SHP77 treated with DMSO at 0.1 percent for 48 hours (cell line): ENCODE measurements at regions not wholly inside any gene's neighbourhood (a gene's known extent, or its start where the extent isn't known, plus 50 kb on each side); places are given as distances from the start of the nearest gene placed in this dataset.

Source experiments
- DNase-seq: peaks from one replicate; lab custom pipeline; 2025; lab: John Stamatoyannopoulos, UW

DNA sequence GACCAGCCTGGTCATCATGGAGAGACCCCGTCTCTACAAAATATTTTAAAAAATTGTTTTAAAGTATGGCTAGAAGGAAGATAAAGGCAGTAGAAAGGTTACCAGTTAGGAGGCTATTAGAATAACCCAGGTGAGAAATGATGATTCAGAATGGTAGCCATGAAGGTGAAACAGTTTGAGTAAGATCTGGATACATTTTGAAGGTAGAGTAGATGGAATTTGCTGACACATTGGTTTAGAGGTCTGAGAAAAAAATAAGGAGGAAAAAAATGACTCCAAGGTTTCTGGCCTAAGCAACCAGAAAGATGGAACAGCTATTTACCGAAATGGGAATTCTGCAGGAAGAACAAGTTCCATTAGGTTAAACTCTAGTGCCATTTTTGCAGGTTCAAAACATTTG, 167.9 kb upstream of the TAB2 start:
- DNase-seq, result no peak

DNA sequence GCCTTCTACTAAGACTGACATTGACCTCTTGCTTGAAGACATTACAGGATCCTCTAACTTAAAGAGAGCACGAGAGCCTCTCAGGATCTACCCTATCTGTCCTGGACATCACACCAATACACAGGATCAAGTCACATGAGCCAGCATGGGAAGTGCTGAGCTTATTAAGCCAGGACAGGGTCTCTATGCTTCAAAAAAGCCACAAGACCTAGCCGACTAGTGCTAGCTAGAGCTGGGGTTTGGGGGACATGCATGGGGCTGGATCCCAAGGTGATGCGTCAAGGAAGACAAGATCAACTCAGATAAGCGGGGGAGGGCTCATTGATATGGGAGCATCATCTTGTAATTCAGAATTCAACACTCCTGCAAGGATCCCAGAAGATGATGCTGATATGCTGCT, 167.2 kb upstream of the TAB2 start:
- no peak for DNase-seq

DNA sequence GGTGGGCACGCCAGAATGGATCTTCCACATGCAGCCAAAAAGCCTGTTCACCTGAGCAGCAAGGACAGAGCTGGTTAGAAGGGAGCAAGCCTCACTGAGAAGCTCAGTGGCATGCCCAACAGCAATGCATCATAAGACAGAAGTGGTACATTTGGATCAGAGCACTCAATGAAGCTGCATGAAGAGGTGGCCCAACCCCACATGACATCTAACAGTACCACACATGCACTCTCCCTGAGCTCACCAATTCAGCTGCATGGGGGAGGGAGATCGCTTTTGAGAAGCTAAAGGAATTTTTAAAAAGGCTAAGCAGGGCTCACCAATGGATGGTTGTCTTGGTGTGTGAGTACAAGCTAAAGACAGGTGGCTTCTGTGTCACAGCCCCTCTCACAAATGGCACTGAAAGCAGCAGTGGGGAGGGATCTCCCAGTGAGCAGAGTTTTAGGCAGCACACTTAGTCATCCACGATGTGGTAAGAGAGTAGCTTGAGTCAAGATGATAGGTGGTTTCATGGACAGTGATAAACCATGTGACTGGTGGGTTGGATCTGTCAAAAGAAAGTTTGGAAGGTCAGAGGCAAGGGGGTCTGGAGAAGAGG, 166.6 kb upstream of the TAB2 start:
- no peak for DNase-seq

DNA sequence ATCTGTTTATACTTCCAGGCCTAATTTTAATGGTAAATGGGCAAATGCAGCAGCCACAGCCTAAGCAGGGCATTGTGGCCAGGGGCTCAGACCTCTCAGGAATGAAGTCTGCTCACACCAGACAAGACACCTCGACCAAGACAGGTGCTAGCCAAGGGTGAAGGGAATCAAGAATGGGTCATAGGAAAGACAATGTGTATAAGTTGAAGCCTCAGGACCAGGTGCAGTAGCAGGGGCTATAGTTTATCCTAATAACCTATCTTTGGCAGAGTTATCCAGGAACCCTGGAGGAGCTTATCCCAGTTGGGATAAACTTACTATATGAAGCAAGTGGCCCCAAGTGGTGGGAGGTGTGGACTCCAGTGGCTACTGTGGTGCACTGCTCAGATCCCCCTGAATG, 165.0 kb upstream of the TAB2 start:
- DNase-seq, result no peak

DNA sequence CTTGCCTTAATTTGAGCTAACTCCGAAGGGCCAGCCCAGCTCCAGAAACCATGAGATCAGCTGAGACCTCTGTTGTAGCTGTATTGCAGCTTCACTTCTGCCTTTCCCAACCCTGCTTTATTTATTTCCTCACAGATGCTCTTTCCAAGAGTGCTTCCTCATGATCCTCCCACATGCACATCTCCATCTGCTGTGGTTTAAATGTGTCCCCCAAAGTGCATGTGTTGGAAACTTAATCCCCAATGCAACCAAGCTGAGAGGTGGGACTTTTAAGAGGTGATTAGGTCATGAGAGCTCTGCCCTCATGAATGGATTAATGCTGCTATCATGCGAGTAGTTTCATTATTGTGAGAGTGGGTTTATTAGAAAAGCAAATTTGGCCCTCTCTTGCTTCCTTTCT, 164.4 kb upstream of the TAB2 start:
- DNase-seq, result no peak

DNA sequence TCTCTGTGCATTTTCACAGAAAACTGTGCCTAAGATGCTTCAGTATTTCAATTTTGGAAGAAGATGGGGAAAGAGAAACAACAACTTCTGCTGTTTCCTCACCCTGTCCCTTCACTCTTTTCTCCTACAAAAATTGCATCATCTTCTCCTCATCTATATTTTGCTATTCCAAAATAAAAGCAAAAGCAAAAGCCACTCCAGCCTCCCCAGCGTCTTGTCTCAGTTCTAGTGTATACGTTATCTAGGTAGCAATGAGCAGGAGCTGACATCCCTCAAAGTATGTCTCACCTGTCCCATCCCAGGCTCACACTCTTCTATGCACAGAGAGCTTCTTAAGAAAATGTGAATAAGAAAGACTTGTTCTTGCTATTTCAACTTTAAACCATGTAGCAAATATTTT, 163.8 kb upstream of the TAB2 start:
- DNase-seq, result no peak

DNA sequence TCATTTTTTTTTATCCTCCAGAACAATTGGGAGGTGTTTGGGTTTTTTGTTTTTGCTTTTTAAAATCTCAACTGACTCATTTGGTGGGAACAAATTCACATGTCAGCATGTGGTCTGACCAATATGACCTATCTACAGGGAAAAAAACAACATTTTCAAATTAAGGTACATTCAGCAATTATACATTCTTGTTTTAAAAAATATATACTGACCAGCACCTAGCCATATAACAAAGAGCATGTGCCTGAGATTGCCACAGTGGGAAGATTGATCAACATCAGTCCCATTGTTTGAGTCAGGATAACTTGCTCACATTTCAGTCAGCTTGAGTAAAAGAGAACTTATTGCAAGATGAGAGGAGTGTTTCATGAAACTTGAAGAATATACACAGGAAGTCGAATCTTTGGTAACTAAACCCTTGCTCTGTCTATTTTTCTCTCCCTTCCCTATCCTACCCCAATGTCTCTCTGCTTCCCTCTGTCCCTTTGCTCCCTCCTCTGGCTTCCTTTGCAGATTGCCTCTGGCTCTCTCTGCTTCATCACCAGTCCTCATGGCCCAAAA, 163.2 kb upstream of the TAB2 start:
- DNase-seq, result no peak

DNA sequence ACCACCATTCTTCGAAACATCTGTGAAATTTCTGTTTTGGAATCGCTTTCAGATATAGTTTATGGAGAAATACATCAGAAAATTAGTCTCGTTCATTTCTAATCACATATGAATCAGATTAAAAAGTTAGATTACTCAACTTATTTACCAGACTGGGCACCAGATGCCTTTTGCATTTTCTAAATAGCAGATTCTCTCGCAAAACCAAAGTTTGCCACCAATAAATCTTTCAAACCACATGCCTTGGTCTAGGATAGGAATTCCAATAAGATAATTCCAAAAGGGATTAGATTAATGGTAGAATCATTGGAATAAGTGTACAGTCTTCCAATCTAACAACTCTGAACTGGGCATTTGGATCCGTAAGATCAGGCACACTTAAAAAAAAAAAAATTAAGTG, 160.4 kb upstream of the TAB2 start:
- DNase-seq, result no peak

DNA sequence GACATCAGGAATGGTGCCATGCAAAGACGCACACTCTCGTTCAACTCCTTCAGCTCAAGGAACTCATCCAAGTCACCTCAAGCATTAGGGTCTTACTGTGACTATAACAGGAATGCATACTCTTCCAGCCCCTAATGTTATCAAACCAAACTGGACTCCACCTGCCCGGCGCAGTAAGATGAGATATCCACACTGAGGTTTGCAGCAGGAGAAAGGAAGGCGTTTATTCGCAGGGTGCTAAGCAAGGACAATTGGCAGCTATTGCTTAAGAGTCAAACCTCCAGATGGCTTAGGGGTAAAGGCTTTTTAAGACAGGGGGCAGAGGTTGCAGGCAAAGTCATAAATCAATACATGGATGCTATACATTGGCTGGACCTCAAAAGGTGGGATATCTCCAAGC, 159.4 kb upstream of the TAB2 start:
- DNase-seq, result no peak

DNA sequence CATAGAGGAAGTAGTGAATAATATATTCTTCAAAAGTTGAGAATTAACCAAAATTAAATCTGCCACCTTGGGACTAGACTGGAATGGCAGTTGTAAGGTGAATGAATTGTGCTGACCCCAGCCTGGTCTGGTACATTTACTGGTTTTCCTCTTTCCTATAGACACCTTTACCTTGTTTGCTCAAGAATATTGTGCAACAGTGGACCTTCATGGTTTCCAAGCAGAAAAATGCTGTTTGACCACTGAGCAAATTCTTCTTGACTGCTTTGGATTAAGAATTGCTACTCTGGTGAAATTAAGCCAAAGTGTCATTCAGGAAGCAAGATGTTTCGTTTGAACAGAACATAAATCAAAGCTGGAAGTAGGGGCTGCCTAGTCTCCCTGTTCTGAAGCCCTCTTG, 156.6 kb upstream of the TAB2 start:
- no peak for DNase-seq

DNA sequence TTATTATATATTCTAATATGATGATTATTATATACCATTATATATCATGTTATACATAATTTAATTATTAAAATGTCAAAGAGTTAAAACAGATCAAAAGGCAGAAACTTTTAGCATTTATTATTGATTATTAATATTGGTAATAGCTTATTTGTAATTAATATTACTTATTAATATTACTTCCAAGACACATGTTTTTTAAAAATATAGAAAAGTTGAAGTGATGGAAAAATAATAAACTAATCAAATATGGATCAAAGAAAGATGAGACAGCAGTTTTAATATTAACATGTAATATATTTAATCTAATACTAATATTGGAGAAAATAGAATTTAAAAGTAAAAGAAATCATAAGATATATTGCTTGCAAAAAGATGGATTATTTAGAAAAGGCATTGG, 154.6 kb upstream of the TAB2 start:
- no peak for DNase-seq

DNA sequence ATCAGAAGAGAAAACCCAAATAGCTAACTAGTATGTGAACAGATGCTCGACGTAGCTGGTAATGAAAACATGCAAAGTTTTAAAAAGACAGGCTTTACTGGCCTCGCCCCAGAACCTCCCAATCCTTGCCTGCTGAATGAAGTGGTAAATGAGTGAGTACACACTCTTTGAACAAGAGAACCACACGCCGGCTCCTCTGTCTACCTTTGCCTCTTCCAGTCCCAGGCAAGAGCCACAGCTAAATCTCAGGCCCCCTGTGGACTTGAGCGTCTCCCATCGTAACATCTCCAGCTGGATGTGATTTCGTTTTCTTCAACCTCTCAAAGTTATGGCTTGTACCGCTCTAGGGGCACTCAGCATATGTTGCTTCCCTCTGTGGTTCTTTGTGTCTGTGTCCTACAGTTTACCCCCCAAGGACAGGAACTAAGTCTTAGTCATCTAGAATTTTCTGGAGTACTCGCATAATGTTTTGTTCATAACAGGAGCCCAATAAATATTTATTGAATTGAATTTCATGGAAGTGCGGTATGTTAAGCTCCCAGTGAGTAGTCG, 153.2 kb upstream of the TAB2 start:
- DNase-seq, result no peak

DNA sequence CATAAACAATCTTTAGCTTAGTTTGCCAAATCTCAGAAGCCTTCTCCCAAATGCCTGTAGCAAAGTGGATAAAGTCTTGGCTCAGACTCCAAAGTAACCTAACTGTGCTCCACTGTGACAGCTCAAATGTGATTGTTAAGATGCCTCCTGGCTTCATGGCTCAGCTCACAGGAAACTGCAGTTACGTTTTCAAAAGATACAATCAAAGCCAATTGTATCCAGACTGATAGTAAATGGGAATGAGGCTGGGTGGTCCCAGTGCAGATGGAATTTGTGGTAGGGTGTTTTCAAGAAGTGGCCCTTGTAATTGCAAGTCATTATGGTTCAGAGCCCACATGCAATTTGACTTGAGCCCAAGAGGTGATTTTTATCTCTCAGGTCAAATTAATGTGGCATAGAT, 151.2 kb upstream of the TAB2 start:
- DNase-seq, result no peak

DNA sequence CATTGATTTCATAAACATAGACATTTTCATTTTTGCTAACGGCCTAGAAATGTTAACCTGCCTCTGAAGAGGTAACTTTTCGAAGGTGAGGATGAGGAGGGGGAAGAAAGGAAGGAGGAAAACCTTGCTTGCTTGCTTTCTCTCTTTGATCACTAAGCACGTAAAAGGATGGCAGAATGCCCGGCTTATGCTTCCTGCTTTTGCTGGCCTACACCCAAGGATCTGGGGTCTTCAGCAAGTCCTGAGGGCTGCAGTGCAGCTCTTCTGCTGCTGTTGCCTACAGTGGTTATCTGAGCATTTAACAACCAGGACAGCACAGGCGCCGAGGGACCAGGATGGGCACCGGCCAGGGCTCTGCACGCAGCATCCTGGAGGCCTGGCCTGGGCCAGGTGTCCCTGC, 150.8 kb upstream of the TAB2 start:
- DNase-seq, result no peak

DNA sequence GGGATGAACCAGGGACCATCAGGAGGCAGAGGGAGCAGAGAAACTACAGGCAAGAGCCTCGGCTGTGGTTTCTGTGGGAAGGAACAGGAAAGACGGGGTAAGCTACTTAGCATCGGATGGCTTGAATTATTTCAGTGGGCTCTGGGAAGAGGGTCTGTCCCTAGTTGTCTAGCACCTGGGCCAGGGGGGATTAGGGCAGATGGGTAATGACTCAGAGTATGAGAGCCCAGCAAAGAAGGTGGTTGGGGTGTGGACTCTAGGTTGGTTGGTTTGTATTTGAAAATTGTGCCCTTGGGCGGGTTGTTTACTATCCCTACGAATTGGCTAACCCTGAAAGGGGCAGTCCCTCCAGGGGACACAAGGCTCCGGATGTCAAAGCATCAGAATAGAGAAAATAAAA, 148.5 kb upstream of the TAB2 start:
- no peak for DNase-seq

DNA sequence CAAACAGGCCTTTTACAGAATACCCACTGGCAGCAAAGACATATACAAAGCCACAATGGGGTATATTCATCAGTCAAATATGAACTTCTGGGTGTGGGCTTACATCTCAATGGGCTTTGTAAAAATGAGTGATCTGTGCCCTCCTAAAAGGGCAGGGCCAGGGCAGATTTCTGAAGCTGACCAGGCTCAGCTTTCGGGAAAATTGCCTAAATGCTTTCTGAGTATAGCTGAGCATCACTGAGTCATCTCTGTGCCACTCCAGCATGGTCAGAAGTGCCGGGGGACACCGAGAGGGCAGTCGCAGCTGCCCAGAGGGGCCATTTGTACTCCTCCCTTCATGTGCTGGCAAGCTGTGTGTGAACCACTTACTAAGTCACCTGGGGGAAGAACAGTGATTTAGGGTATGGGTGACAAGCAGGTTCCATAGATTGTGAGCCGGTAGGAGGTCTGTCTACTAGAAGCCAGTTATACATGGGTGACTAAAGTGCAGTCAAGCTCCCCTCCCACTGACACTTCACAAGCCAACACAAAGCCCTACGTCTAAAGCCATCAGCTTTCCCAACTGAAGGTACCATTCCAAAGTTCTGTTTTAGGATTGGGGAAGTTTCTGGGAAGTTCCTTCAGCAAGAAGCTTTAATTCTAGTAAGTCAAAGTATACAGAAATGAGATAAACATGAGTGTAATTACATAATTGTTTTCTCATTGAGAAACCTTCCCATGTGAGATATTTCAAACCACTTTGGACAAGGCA, 147.6 kb upstream of the TAB2 start:
- DNase-seq, result no peak

DNA sequence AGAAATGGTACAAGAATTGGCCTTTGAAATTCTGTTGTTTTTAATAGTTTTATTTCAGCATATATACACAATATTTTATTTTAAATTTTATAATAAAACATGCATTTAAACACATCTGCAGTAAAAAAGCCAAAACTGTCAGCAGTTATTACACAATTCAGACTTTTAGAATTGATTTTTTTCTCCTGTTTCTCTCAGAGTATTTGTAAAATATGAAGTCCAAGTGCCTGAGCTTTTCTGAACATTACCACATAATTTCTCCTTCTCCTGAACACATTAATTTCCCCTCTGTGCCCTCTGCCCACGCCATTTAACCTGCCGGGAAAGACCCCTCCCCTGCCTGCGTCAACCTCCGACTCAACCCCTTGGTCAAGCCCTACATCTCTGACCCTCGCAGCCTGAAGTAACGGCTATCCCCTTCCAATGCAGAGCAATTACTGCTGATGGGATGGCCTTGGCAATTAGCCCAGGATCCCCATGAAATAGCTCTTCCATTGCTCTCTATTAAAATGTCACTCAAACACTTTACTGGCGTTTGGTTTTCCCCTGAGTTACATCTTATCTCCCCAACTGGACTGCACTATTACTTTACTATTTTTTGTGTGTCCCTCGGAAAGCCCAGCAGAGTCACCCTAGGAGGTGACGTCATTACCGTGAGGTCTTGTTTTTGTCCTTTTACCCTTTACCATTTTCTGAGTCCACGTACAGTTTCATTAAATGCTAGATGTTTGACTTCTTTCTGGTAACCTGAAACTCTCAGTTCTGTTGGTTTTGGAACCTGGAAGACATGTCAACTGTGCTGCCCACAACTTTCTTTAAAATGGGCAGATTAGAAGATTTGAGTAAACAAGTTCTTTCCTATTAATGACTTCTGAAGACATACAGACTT, 146.7 kb upstream of the TAB2 start:
- DNase-seq, result no peak

DNA sequence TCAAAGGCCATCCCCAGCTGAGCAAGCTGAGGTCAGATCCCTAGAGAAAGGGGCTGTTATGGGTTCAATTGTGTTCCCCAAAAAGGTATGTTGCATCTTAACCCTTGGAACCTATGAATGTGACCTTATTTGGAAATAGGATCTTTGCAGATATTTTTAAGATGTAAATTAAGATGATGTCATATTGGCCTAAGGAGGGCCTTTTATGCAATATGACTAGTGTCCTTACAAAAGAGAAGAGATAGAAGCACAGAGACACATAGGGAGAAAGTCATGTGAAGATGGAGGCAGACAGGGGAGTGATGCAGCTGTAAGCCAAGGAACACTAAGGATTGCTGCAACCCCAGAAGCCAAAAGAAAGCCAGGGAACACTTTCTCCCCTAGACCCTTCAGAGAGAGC, 144.3 kb upstream of the TAB2 start:
- no peak for DNase-seq

DNA sequence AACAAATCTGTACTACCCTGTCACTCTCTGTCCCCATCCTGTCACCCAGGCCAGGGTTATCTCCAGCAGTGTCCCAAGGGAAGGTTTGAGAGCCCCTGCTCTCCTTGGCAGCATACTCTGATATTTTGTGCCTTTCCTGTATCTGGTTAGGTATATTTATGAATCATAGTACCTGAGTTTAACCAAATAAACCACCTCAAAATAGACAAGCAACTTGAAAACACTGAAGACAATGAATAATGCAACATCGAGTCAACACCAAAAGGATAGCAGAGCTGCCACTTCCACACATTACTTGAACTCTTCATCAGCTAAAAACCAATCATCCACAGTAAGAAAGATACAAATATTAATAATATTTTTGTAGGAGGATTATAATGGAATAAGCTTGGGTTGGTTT, 142.6 kb upstream of the TAB2 start:
- DNase-seq, result no peak

DNA sequence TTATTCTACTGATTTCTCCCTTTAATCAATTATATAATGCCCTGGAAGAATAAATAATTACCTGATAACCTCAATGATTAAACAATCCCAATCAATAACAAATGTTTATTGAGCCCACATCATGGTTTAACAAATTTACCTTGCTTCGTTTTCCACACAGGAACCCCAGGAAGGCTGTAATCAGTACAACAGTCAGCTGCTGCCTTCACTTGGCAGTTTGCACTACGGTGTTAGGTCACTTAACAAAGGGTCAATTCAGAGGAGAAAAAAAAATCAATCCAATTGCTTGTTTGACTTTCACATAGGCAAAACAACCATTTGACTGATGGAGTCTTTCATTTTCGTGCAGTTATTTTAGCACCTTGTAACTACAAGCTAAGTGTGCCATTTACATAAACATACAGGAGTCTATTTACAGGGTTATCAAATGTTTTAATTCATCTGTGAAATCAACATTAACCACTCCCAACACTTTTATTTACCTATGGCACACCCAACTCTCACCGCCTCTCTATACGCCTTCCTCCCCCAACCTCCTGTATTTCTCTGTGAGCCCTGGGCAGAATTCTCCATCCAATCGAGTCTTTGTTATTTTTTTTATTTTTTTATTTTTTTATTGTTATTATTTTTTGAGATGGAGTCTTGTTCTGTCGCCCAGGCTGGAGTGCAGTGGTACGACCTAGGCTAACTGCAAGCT, 140.4 kb upstream of the TAB2 start:
- no peak for DNase-seq

DNA sequence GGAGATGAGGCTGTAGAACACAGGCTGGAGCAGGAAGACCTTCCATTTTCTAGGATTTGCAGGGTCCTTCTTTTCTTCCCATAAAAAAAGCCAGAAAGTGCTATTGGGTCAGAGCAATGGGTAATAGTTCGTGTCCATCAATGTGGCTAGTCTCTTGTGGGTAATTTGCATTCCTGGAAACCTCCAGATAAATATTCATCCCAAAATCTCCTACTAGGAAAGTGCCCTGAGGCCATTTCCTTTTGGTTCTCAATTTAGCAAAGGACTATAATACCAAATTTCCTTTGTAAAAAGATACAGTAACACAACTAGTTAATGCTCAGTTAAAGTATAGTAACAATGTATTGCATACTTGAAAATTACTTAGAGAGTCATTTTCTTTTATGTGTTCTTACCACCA, 138.1 kb upstream of the TAB2 start:
- no peak for DNase-seq

DNA sequence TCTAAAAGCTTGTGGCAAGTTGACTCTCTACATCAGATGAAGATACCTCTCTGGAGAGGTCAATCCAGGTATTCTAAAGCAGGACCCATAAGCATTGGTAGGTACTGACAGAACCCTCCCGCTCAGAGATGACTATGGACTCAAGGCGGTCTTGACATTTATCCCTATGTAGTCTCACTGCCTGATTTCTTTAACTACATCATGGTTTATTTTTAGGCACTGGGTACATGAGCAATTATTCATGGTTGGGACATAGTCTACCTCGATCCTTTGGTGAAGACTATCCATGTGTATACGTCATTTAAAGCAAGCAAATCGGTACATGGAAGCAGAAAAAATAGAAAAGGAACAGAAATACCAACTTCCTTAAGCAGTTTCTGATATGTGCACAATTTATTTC, 136.2 kb upstream of the TAB2 start:
- no peak for DNase-seq
